ENCODE measurements at regions not wholly inside any gene's neighbourhood (a gene's known extent, or its start where the extent isn't known, plus 50 kb on each side); places are given as distances from the start of the nearest gene placed in this dataset.
"Not testable (repeated sequence)": the region's sequence is repeated elsewhere in the genome, so short reads cannot be mapped to it uniquely, and the experiment has no call there.

- no peak for DNase-seq (ENCODE audit: low read depth, low spot score)
Observed at GRCh38 chr4:165548702-165549101, 169.9 kb downstream of the CPE start.

- no peak for DNase-seq (ENCODE audit: low read depth, low spot score)
Observed at GRCh38 chr4:165553221-165553810, 174.5 kb downstream of the CPE start.

GRCh38 chr4:165555302-165555701, 176.5 kb downstream of the CPE start:
- DNase-seq (ENCODE audit: low read depth, low spot score), result no peak

GRCh38 chr4:165556383-165556782, 177.6 kb downstream of the CPE start:
- DNase-seq (ENCODE audit: low read depth, low spot score), result no peak

- DNase-seq (ENCODE audit: low read depth, low spot score), result no peak
Observed at GRCh38 chr4:165560941-165561340, 182.1 kb downstream of the CPE start.

- DNase-seq (ENCODE audit: low read depth, low spot score), result no peak
Observed at GRCh38 chr4:165563851-165564250, 185.0 kb downstream of the CPE start.

- no peak for DNase-seq (ENCODE audit: low read depth, low spot score)
Observed at GRCh38 chr4:165569031-165569430, 190.2 kb downstream of the CPE start.

- not testable (repeated sequence) for DNase-seq (ENCODE audit: low read depth, low spot score)
Observed at GRCh38 chr4:165571476-165571875, 192.7 kb downstream of the CPE start.

- peak; percentile 24 for DNase-seq (ENCODE audit: low read depth, low spot score)
Observed at GRCh38 chr4:165580351-165580905, 201.6 kb downstream of the CPE start.

GRCh38 chr4:165583341-165583740, 204.5 kb downstream of the CPE start:
- no peak for DNase-seq (ENCODE audit: low read depth, low spot score)

- no peak for DNase-seq (ENCODE audit: low read depth, low spot score)
Observed at GRCh38 chr4:165584916-165585315, 206.1 kb downstream of the CPE start.

- DNase-seq (ENCODE audit: low read depth, low spot score), result no peak
Observed at GRCh38 chr4:165588534-165589315, 209.9 kb downstream of the CPE start.

- DNase-seq (ENCODE audit: low read depth, low spot score), result no peak
Observed at GRCh38 chr4:165592386-165592785, 213.6 kb downstream of the CPE start.

GRCh38 chr4:165597581-165598480, 219.0 kb downstream of the CPE start:
- no peak for DNase-seq (ENCODE audit: low read depth, low spot score)

- DNase-seq (ENCODE audit: low read depth, low spot score), result no peak
Observed at GRCh38 chr4:165600959-165601683, 222.3 kb downstream of the CPE start.

GRCh38 chr4:165602621-165603020, 223.8 kb downstream of the CPE start:
- DNase-seq (ENCODE audit: low read depth, low spot score), result no peak

GRCh38 chr4:165604181-165604580, 225.4 kb downstream of the CPE start:
- no peak for DNase-seq (ENCODE audit: low read depth, low spot score)

- no peak for DNase-seq (ENCODE audit: low read depth, low spot score)
Observed at GRCh38 chr4:165605811-165606210, 227.0 kb downstream of the CPE start.

- no peak for DNase-seq (ENCODE audit: low read depth, low spot score)
Observed at GRCh38 chr4:165606465-165607205, 227.8 kb downstream of the CPE start.

- no peak for DNase-seq (ENCODE audit: low read depth, low spot score)
Observed at GRCh38 chr4:165609653-165610052, 230.8 kb downstream of the CPE start.
